NCI-H526 treated with DMSO at 0.1 percent for 48 hours (cell line): ENCODE measurements at regions not wholly inside any gene's neighbourhood (a gene's known extent, or its start where the extent isn't known, plus 50 kb on each side); places are given as distances from the start of the nearest gene placed in this dataset.
A peak's percentile ranks its signal among the peaks of the same experiment; 100 is the strongest.
"Not testable (repeated sequence)": the region's sequence is repeated elsewhere in the genome, so short reads cannot be mapped to it uniquely, and the experiment has no call there.

Experiments used
- DNase-seq: peaks from one replicate; lab custom pipeline; 2025; lab: John Stamatoyannopoulos, UW

DNA sequence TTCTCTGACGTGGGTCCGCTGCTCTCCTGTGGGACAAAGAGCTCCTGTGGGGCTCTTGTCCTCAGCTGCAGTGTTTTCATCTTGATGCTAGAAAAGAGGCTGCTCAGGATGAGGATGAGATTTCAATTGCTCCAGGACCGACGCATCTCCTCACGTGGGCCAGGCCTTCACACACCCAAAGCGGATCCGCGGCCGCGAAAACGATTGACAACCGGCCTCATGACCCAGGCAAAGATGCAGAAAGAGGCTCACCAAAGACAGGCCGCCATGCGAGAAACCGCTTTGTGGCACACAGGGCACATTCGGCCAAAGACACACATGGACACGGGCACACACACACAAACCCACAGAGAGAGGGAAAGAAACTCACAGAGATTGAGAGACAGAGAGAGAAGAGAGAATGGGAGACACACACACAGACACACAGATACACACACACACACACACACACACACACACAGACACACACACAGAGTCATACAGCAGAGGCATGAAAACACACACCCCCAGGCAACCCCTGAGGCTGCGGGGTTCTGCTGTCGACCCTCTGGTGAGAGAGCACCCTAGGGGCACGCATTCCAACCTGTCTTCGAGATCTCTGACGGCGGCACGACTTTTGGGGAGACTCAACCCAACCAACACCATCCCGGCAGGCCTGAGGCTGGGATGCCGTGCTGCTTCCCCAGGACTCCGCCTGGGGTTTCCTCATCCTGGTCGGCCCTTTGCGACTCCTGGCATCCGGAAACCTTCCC is 168.5 kb upstream of the ZNF337 start:
- not testable (repeated sequence) for DNase-seq

- no peak for DNase-seq
Observed at GRCh38 chr20:25864326-25864962, 167.8 kb upstream of the ZNF337 start.

- peak; percentile 67 for DNase-seq
Observed at GRCh38 chr20:25863536-25864325, 167.1 kb upstream of the ZNF337 start.

DNA sequence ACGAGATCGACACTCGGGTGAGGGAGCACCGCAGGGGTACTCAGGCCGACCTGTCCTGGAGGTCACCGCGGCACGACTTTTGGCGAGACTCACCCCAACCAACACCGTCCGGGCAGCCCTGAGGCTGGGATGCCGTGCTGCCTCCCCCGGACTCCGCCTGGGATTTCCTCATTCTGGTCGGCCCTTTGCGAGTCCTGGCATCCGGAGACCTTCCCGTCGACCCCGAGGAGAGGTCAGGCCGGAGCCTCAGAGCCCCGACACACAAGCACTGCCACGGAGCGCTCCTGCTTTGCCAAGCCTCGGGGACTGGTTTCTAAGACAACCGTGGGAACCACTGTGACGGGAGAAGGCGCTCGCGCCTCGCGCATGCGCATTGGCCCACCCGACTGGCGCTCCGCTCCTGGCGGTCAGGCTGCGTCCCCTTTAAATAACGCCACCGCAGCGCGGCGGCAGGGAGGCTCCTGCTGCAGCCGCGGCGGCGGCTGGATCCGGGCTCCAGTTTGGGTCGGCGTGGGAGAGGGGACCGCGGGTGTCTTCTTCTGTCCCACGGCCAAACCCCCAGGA is 166.4 kb upstream of the ZNF337 start:
- peak; percentile 73 for DNase-seq

DNA sequence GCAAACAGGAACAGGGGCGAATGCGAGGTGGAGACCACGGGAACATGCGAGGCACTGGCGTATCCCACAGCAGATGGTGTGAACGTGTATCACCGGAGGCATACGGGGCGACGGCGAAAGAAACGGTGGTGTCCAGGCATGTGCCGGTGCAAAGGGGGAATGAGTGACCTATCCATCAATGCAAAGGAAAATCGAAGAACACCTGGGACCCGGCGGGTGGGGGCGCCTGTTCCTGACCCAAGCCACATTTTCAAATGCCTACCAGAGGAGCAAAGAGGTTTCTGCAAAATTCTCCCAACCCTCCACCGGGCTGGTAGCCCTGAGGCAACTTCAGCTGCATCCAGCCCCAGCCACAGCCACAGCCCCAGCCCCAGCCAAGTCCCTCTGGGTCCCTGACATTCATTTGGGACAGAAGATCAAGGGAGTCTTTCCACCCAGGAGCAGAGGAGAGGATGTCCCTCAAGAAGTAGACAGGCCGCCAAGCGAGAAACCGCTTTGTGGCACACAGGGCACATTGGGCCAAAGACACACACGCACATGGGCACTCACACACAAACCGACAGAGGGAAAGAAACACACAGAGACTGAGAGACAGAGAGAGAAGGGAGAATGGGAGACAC is 164.0 kb upstream of the ZNF337 start:
- no peak for DNase-seq

GRCh38 chr20:25859649-25860530 is 163.2 kb upstream of the ZNF337 start:
- DNase-seq, result peak; percentile 81

DNA sequence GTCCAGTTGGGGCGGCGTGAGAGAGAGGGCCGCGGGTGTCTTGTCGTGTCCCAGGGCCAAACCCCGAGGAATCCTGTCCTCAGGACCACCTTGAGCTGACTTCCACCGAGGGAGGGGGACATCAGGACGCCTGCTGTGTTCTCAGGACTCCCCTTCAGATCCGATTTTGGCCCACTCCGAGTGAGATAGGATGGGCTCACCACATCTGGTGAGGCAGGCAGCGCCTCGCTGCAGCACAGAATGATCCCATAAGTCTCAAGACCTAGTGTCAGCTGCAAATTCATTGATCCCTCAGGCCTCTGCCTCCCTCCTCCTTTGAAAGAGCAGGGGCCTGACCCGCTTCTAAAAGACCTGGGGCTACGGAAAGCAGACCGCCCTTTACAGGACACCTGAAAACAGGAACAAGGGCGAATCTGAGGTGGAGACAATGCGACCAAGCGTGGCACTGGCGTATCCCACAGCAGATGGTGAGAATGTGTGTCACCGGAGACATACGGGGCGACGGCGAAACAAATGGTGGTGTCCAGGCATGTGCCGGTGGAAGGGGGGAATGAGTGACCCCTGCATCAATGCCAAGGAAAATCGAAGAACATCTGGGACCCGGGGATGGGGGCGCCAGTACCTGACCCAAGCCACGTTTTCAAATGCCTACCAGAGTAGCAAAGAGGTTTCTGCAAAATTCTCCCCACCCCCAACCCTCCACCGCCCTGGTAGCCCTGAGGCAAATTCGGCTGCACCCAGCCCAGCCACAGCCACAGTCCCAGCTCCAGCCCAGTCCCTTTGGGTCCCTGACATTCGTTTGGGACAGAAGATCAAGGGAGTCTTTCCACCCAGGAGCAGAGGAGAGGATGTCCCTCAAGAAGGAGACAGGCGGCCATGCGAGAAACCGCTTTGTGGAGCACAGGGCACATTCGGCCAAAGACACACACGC is 162.1 kb upstream of the ZNF337 start:
- DNase-seq, result peak; percentile 18

DNA sequence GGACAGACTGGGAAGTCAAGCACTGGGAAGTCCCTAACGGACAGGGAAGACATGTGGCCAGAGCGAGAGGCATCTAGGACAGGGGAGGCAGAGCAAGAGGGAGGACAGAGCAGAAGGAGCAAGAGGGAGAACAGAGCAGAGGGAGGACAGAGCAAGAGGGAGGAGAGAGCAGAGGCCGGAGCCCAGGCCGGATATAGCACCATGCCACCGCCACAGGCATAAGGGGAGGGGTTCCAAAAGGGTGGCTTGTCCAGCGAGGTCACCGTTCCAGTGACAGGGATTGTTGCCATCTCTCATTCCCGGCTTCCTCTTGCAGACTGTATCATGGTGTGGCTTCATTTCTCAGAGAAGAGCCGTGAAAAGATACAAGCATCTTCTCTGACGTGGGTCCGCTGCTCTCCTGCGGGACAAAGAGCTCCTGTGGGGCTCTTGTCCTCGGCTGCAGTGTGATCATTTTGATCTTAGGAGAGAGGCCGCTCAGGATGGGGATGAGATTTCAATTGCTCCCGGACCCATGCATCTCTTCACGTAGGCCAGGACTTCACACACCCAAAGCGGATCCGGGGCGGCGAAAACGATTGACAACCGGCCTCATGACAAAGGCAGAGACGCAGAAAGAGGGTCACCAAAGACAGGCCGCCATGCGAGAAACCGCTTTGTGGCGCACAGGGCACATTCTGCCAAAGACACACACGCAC is 160.6 kb upstream of the ZNF337 start:
- DNase-seq, result not testable (repeated sequence)

- DNase-seq, result no peak
Observed at GRCh38 chr20:25856256-25856884, 159.7 kb upstream of the ZNF337 start.

DNA sequence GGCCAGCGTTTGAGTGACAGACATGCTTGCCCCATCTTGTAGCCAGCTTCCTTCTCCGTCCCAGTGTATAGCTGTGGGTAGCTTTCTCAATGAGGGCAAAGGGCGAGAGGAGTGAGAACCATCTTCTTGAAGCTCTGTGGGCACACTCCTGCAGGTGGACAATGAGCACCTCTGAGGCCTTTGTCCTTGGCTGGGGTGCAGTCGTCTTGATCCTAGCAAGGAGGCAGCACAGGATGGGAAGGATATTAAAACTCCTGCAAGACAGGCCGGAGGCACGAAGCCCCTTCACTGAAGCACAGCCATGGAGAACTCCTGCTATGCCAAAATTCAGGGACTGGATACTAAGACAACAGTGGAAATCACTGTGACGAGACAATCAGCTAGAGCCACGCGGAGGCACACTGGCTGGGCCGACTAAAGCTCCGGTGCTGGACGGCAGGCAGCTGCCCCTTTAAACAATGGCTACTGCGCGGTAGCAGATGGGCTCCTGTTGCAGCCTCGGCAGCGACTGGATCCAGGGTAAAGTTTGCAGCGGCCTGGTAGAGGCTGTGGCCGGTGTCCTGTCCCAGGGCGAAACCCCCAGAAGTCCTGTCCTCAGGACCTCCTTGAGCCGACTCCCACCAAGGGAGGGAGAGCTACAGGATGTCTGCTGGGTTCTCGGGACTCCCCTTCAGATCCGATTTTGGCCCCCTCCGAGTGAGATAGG is 159.0 kb upstream of the ZNF337 start:
- not testable (repeated sequence) for DNase-seq

DNA sequence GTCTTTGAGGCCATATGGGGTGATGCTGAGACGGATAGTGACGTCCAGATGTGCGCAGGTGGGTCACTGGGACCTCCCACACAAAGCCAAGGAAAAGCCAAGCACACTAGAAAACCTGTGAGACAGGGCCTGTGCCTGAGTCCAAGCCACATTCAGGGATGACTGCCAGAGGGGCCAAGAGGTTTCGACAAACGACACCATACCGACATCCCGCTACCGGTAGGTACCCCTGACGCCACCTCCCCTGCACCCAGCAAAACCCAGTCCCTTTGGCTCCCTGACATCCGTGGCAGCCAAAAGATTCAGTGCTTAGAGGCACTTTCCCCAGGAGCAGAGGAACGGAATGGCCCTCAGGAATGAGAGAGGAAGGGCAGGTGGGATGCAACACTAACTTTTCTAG is 158.0 kb upstream of the ZNF337 start:
- DNase-seq, result not testable (repeated sequence)

GRCh38 chr20:25853718-25854388 is 157.2 kb upstream of the ZNF337 start:
- peak; percentile 77 for DNase-seq

DNA sequence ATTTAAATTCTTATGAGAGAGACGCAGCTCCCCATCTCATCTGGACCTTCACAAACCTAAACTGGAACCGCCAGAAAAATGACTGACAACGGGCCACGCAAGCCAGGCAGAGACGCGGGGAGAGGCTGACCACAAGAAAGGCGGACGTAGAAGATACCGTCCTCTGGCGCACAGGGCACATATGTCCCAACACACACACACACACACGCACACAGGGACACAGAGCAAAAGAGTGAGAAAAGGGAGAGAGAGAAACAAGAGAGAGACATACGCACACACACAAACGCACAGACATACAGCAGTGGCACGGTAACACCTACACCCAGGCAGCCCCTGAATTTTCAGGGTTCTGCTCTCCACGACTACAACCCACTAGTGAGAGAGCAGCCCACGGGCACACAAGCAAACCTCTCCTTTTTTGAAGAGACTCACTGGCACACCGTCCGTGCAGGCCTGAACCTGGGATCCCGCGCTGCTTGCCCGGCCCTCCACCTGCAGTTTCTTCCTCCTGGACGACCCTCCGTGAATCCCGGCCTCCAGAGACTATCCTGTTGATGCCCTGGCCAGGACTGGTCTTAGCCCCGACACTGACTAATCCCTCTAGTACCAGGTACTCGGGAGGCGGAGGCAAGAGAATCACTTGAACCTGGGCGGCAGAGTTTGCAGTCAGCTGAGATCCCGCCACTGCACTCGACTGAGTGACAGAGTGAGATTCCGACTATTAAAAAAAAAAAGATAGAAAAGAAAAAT is 156.5 kb upstream of the ZNF337 start:
- DNase-seq, result peak; percentile 33

DNA sequence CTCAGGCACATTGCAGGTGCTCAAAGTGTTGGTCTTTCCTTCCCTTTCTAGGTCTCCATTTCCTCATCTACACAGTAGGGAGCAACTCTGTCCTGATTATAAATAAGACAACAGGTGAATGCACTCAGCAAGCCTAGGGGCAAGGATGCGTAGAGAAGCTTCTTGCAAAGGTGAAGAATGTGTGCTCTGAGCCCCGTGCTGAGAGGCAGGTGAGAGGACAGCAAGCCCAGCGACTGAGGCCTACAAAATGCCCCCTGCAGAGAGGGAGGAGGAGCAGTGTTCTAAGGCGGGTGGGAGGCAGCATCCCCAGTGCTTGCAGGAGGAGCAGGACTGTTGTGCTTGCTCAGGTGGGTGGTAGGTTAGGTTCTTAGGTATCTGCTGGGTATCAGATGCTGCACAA is 153.5 kb upstream of the ZNF337 start:
- not testable (repeated sequence) for DNase-seq

DNA sequence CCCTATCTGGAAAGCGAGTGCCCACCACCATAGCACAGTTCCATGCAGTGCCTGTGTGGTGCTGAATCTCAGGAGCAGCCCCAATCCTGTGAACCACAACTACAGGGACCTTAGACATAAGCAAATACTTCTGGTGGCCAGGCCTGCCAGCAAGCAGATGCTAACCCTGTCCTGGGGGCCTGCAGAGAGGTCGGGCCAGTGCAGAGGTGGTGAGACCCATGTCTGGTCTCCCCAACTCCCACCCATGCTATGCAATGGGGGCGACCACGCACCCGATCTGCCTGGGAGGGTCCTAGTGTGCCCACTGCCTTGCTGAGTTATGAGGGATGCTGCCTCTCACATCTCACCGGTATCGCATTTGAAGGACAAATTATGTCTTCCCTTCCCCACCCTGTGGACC is 151.6 kb upstream of the ZNF337 start:
- no peak for DNase-seq

DNA sequence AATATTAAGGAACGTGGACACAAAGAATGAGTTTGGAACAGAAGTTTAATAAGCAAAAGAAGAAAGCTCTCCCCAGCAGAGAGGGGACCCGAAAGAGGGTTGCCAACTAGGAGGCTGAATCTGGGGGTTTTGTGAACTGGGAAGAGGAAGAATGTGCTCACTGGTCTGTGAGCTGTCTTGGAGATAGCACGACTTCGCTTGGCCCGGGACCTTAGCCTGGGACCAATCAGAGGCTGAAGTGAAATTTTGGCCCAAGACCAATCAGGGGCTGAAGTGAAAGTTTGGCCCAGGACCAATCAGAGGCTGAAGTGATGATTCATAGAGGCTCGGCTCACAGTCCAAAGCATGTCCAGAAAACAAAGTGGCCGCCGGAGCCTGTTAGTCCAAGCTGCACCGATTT is 148.0 kb upstream of the ZNF337 start:
- not testable (repeated sequence) for DNase-seq

DNA sequence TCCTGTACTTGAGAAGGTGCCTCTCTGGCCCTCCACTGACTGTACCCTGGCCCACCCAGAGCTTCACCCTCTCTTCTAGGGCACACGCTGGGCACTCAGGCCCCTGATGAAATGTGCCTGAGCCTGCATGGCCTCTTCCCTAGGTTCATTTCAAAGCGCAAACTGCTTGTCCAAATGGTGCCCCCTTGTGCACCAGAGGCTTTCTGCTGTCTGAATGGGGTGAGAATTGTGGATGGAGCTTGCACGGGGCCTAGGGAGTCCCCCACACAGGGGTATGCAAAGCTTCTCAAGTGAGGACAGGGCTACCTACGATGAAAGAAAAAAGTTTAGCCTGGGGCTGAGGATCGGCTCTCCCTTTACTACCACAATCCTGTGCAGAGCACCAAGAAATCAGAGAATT is 116.9 kb upstream of the ZNF337 start:
- not testable (repeated sequence) for DNase-seq
